Mesenchymal stem cell (in vitro differentiated cells and primary cell): ENCODE measurements at regions not wholly inside any gene's neighbourhood (a gene's known extent, or its start where the extent isn't known, plus 50 kb on each side); places are given as distances from the start of the nearest gene placed in this dataset.

Experiments
- DNase-seq: peaks from one replicate; pipeline ENCODE4 v3.0.0-alpha.2; 2013
- H2AFZ ChIP-seq: one replicate; pipeline ENCODE4 v1.6.1; 2013; ENCODE audit warnings: low read depth, mild to moderate bottlenecking, control low read depth, inconsistent platforms, low read length, moderate library complexity
- H2AK5ac ChIP-seq: 2 replicates; pipeline ENCODE4 v1.6.1; 2013; ENCODE audit warnings: low read length, moderate library complexity, mild to moderate bottlenecking, inconsistent platforms; ENCODE audit not compliant: severe bottlenecking
- H2BK120ac ChIP-seq: one replicate; pipeline ENCODE4 v1.6.1; 2013; ENCODE audit warnings: low read depth, mild to moderate bottlenecking, inconsistent platforms, low read length, moderate library complexity
- H2BK12ac ChIP-seq, 2 experiments: one replicate each; pipeline ENCODE4 v1.6.1; 2013; ENCODE audit warnings: inconsistent platforms in 2 of 2, low read length in 2 of 2, mild to moderate bottlenecking in 2 of 2, moderate library complexity in 2 of 2, control low read depth in 1 of 2
- H2BK15ac ChIP-seq: one replicate; pipeline ENCODE4 v1.6.1; 2013; ENCODE audit warnings: mild to moderate bottlenecking, low read depth, inconsistent platforms; ENCODE audit not compliant: poor library complexity, severe bottlenecking
- H2BK5ac ChIP-seq: 2 replicates; pipeline ENCODE4 v1.6.1; 2013; ENCODE audit warnings: low read depth, mild to moderate bottlenecking, low read length, control low read depth, inconsistent platforms; ENCODE audit not compliant: poor library complexity, severe bottlenecking
- H3K14ac ChIP-seq, 2 experiments: one replicate each; pipeline ENCODE4 v1.6.1; 2013; ENCODE audit warnings: inconsistent platforms in 2 of 2, low read length in 2 of 2, control low read depth in 1 of 2, mild to moderate bottlenecking in 1 of 2, moderate library complexity in 1 of 2
- H3K18ac ChIP-seq, 2 experiments: one replicate each; pipeline ENCODE4 v1.6.1; 2013; ENCODE audit warnings: inconsistent platforms in 2 of 2, low read length in 2 of 2, control low read depth in 1 of 2, low read depth in 1 of 2, mild to moderate bottlenecking in 1 of 2
- H3K23ac ChIP-seq, 2 experiments: one replicate each; pipeline ENCODE4 v1.6.1; 2013; ENCODE audit warnings: inconsistent platforms in 2 of 2, low read length in 2 of 2, mild to moderate bottlenecking in 2 of 2, moderate library complexity in 2 of 2, control low read depth in 1 of 2
- H3K27ac ChIP-seq: 2 replicates; pipeline ENCODE4 v1.5.1; 2013; ENCODE audit warnings: mild to moderate bottlenecking, moderate library complexity, low read length, control low read depth, inconsistent platforms; ENCODE audit not compliant: poor library complexity, severe bottlenecking
- H3K27me3 ChIP-seq, 2 experiments: 2 replicates each; pipeline versions ENCODE4 v1.6.1 to v1.7.0; 2013; ENCODE audit warnings: low read length in 2 of 2, mild to moderate bottlenecking in 2 of 2, moderate library complexity in 2 of 2, control low read depth in 1 of 2, inconsistent platforms in 1 of 2; ENCODE audit not compliant: control insufficient read depth in 1 of 2, insufficient read depth in 1 of 2
- H3K36me3 ChIP-seq, 2 experiments: 2 replicates each; pipeline versions ENCODE4 v1.6.1 to v1.7.0; 2013; ENCODE audit warnings: low read length in 2 of 2, control low read depth in 1 of 2, inconsistent platforms in 1 of 2, low read depth in 1 of 2, mild to moderate bottlenecking in 1 of 2; ENCODE audit not compliant: insufficient read depth in 2 of 2, control insufficient read depth in 1 of 2
- H3K4ac ChIP-seq, 2 experiments: one replicate each; pipeline ENCODE4 v1.6.1; 2013; ENCODE audit warnings: inconsistent platforms in 2 of 2, low read length in 2 of 2, mild to moderate bottlenecking in 2 of 2, moderate library complexity in 2 of 2, control low read depth in 1 of 2, low read depth in 1 of 2
- H3K4me1 ChIP-seq: 2 replicates; pipeline ENCODE4 v1.6.1; 2013; ENCODE audit warnings: low read depth, low read length, control low read depth; ENCODE audit not compliant: control insufficient read depth, insufficient read depth
- H3K4me2 ChIP-seq: 2 replicates; pipeline ENCODE4 v1.6.1; 2013; ENCODE audit warnings: low read length, mild to moderate bottlenecking, inconsistent platforms; ENCODE audit not compliant: poor library complexity, severe bottlenecking
- H3K4me3 ChIP-seq, 2 experiments: 2 replicates each; pipeline versions ENCODE4 v1.5.1 to v1.7.0; 2013; ENCODE audit warnings: low read length in 2 of 2, mild to moderate bottlenecking in 2 of 2, control low read depth in 1 of 2, low read depth in 1 of 2; ENCODE audit not compliant: insufficient read depth in 1 of 2
- H3K79me1 ChIP-seq: replicated peaks from 2 replicates; pipeline ENCODE4 v1.6.1; 2013; ENCODE audit warnings: mild to moderate bottlenecking, control low read depth, low read length, inconsistent platforms; ENCODE audit not compliant: poor library complexity, severe bottlenecking
- H3K9ac ChIP-seq: 2 replicates; pipeline ENCODE4 v1.7.0; 2013; ENCODE audit warnings: mild to moderate bottlenecking, low read length, moderate library complexity
- H3K9me3 ChIP-seq: 2 replicates; pipeline ENCODE4 v1.7.0; 2013; ENCODE audit warnings: mild to moderate bottlenecking, low read length; ENCODE audit not compliant: control insufficient read depth
- H4K8ac ChIP-seq: one replicate; pipeline ENCODE4 v1.6.1; 2013; ENCODE audit warnings: inconsistent platforms, mild to moderate bottlenecking, low read length, moderate library complexity
- H4K91ac ChIP-seq: one replicate; pipeline ENCODE4 v1.6.1; 2013; ENCODE audit warnings: mild to moderate bottlenecking, low read length, inconsistent platforms
- WGBS: methylation state at CpG from one replicate; pipeline ENCODE4 v1.1.7; 2013; ENCODE audit warnings: mixed read lengths; 5-methylcytosine and 5-hydroxymethylcytosine counted together

GRCh38 chr3:5301651-5302297 is 114.3 kb downstream of the EDEM1 start:
- Histone ChIP-seq H3K9ac (no peak overlapping the region), H3K27me3 (no peaks in the 10 kb centered on the region), H3K4me1 (no peaks in the 10 kb centered on the region), H2BK5ac (no peak overlapping the region), H3K36me3 (no peaks in the 10 kb centered on the region), H2BK120ac (no peak overlapping the region), H2AFZ (no peak overlapping the region), H3K27ac (no peak overlapping the region), H2BK15ac (no peak overlapping the region), H4K91ac (no peak overlapping the region), H3K79me1 (no peaks in the 10 kb centered on the region), H3K4me2 (no peak overlapping the region), H3K14ac (no peak overlapping the region), H3K23ac (no peak overlapping the region), H2AK5ac (no peak overlapping the region), H3K4ac (no peak overlapping the region), H4K8ac (no peak overlapping the region), H3K18ac (no peak overlapping the region), H3K9me3 (no peaks in the 10 kb centered on the region), H3K4me3 (no peak overlapping the region), H2BK12ac (no peak overlapping the region)
- 59% methylated on average over 7 of the region's 7 CpGs for WGBS
- peak; percentile 7 for DNase-seq

- no peak overlapping the region for H2AFZ ChIP-seq
- H3K4me1 ChIP-seq: no peaks in the 10 kb centered on the region
- H2AK5ac ChIP-seq: no peak overlapping the region
- no peaks in the 10 kb centered on the region for H3K36me3 ChIP-seq
- no peaks in the 10 kb centered on the region for H3K79me1 ChIP-seq
- 81% methylated on average over 3 of the region's 3 CpGs for WGBS
- no peak overlapping the region for H4K8ac ChIP-seq
- H3K18ac ChIP-seq: no peak overlapping the region
- no peaks in the 10 kb centered on the region for H3K9me3 ChIP-seq
- no peak overlapping the region for H3K4me3 ChIP-seq
- no peak overlapping the region for H4K91ac ChIP-seq
- H3K4ac ChIP-seq: no peak overlapping the region
- H3K23ac ChIP-seq: no peak overlapping the region
- no peak overlapping the region for H2BK5ac ChIP-seq
- no peak overlapping the region for H3K4me2 ChIP-seq
- H2BK120ac ChIP-seq: no peak overlapping the region
- H2BK12ac ChIP-seq: no peak overlapping the region
- no peak overlapping the region for H3K27ac ChIP-seq
- no peak overlapping the region for H3K9ac ChIP-seq
- no peak overlapping the region for H2BK15ac ChIP-seq
- DNase-seq: no peak
- H3K14ac ChIP-seq: no peak overlapping the region
- no peaks in the 10 kb centered on the region for H3K27me3 ChIP-seq
Measured at GRCh38 chr3:5302661-5303060, 115.2 kb downstream of the EDEM1 start.

- Histone ChIP-seq H3K4me2 (no peak overlapping the region), H2BK15ac (no peak overlapping the region), H3K23ac (no peak overlapping the region), H2AFZ (no peak overlapping the region), H3K18ac (no peak overlapping the region), H2AK5ac (no peak overlapping the region), H2BK5ac (no peak overlapping the region), H2BK12ac (no peak overlapping the region), H3K4me1 (peaks cover 1% of the 10 kb centered on the region), H3K4ac (no peak overlapping the region), H3K27me3 (no peaks in the 10 kb centered on the region), H4K91ac (no peak overlapping the region), H3K14ac (no peak overlapping the region), H3K79me1 (no peaks in the 10 kb centered on the region), H3K9ac (no peak overlapping the region), H4K8ac (no peak overlapping the region), H3K9me3 (no peaks in the 10 kb centered on the region), H3K27ac (no peak overlapping the region), H3K36me3 (no peaks in the 10 kb centered on the region), H3K4me3 (no peak overlapping the region), H2BK120ac (no peak overlapping the region)
- no peak for DNase-seq
- WGBS: no CpG with 5 or more reads among the region's 1 CpG
Measured at GRCh38 chr3:5304188-5304587, 116.7 kb downstream of the EDEM1 start.

- H3K4me3 ChIP-seq: no peak overlapping the region
- no peak overlapping the region for H3K4ac ChIP-seq
- H3K4me1 ChIP-seq: peaks cover 1% of the 10 kb centered on the region
- no peak overlapping the region for H2BK5ac ChIP-seq
- H2BK12ac ChIP-seq: no peak overlapping the region
- H3K9me3 ChIP-seq: no peaks in the 10 kb centered on the region
- H3K27ac ChIP-seq: no peak overlapping the region
- no peak overlapping the region for H2AFZ ChIP-seq
- no peaks in the 10 kb centered on the region for H3K27me3 ChIP-seq
- no peak overlapping the region for H3K23ac ChIP-seq
- H3K36me3 ChIP-seq: no peaks in the 10 kb centered on the region
- no peak overlapping the region for H2BK15ac ChIP-seq
- no peak overlapping the region for H4K91ac ChIP-seq
- no peaks in the 10 kb centered on the region for H3K79me1 ChIP-seq
- peak; percentile 58 for DNase-seq
- H2AK5ac ChIP-seq: no peak overlapping the region
- H3K18ac ChIP-seq: no peak overlapping the region
- 46% methylated on average over 13 of the region's 13 CpGs for WGBS
- H3K4me2 ChIP-seq: no peak overlapping the region
- no peak overlapping the region for H3K9ac ChIP-seq
- H3K14ac ChIP-seq: no peak overlapping the region
- H2BK120ac ChIP-seq: no peak overlapping the region
- no peak overlapping the region for H4K8ac ChIP-seq
Measured at GRCh38 chr3:5304789-5305683, 117.5 kb downstream of the EDEM1 start.
